GM18517 (cell line): ENCODE measurements at regions not wholly inside any gene's neighbourhood (a gene's known extent, or its start where the extent isn't known, plus 50 kb on each side); places are given as distances from the start of the nearest gene placed in this dataset.
"Not testable (repeated sequence)": the region's sequence is repeated elsewhere in the genome, so short reads cannot be mapped to it uniquely, and the experiment has no call there.

Experiments
- ATAC-seq: cut with Tn5 transposase; IDR thresholded peaks from one replicate; pipeline ENCODE4 v1.9.1; 2021; ENCODE audit warnings: mild to moderate bottlenecking, moderate library complexity; ENCODE audit not compliant: unreplicated experiment

DNA sequence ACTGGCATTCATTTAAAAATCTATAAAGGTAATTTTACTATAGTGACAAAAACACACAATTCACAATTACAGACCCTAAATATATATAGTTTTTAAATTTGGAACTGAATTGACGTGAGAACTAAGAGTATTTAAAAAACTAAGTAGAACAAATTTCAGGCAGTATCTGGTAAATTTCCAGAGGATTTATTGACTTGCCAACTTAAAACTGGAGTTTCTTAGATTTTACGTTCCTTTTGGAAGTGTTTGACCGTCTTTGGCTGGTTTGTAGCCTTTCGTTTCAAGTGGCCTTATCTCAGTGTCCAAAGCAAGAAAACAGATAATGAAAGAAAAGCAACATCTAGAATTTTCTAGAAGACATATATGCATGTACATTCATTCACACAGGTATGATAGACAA lies 234.4 kb upstream of the VLDLR start:
- no peak for ATAC-seq

GRCh38 chr9:2389404-2389803 lies 232.2 kb upstream of the VLDLR start:
- no peak for ATAC-seq

GRCh38 chr9:2390028-2390427 lies 231.6 kb upstream of the VLDLR start:
- no peak for ATAC-seq

DNA sequence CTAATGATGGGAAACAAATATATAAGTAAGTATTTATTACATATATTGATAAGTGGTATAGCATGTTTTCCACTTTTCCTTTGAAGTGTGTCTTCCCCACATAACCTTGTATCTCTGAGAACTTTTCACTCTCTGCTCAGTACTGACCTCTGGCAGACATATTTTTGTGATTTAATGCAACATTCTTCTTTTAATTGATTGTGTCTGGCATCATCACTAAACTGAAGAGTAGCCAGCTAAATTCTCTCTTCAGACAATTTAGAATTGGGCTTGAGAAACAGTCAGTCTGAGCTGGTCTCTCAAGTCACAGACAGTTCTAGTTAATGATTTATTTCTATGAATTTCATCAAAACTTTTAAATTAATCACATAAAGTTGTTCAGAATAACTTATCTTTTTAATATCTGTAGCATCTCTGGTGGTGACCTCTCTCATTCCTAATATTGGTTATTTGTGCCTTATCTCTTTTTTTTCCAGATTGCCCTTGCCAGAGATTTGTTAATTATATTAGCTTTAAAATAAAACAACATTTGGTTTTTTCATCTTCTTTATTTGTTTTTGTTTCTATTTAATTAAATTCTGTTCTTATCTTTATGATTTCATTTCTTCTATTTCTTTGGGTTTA lies 230.0 kb upstream of the VLDLR start:
- ATAC-seq, result not testable (repeated sequence)

GRCh38 chr9:2394087-2394741 lies 227.4 kb upstream of the VLDLR start:
- ATAC-seq, result not testable (repeated sequence)

DNA sequence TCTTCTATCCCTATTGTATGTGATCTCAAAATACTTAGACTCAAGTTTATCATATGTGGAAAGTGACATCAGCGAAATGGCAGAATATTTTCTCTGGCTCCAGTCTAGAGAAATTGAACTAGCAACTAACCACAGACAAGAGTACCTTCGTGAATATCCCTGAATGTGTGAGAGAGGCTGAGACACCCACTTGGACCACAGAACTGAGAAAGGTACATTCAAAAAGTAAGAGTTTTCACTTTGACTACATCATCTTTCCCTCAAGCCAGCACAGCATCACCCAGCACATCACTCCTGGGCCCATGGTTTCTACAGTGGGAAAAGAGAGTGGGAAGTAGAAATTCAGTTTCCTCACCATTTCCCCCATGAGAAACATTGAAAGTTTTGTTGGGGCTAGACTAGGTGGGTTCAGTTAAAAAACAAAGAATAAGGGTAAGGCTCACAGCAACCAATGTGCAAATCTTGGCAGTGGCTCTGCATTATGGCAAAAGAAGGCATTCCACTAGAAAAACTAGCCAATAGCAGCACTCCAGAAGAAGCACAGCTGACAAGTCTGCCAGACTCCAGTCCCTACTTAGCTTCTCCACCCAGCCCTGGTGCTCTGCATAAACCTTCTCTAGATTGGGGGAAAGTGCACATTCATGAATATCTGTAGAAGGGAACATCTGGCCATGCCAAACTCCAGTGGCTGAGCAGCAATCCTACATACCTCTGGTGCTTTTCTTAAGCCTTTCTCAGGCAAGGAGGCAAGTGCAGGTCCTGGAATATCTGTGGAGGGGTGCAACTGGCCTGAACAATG lies 225.6 kb upstream of the VLDLR start:
- no peak for ATAC-seq

DNA sequence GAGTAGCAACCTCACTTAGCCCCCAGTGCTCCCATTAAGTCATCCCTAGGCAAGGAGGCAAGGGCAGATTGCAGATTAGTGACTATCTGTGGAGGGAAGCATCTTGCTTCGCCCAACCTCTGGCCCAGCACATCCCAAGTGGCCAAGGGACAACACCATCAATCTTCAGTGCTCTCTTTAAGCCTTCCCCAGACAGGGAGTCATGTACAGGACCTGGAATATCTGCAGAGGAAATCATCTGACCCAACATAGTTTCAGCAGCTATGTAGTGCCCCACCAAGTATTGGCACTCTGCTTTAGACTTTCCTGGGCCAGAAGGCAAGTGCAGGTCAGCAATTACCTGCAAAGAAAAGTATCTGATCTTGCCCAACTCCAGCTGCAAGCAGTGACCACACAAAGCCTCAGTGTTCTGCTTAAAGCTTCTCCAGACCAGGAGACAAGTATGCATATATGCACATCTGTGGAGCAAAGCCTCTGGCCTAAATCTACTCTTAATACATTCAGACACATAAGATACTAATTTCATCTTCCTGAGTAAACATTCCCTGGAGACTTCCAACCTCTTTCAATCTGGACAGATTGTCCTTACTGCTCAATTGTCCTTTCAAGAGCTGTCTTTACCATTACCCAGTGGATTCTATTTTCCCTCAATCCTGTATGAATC lies 224.8 kb upstream of the VLDLR start:
- no peak for ATAC-seq

- not testable (repeated sequence) for ATAC-seq
Measured at GRCh38 chr9:2397875-2398274, 223.7 kb upstream of the VLDLR start.

GRCh38 chr9:2401746-2402145 lies 219.8 kb upstream of the VLDLR start:
- ATAC-seq, result not testable (repeated sequence)

DNA sequence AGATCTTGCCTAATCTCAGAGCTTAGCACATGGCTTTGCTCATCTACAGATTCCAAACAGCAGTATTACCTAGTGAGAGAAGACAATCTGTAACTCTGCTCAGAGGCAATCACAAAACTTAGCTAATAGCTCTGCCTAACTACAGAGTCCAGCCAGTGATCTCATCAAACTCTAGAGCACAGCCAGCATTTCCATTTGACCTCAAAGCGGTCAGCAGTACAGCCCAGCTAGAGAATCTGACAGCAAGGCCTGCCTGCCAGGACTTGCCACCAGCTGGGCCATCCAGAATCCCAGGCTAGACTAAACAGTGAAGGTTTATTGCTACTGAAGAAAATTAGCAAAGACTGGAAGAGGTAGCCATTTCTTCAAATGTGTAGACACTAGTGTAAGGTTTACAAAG lies 217.9 kb upstream of the VLDLR start:
- ATAC-seq, result no peak

GRCh38 chr9:2406252-2406651 lies 215.3 kb upstream of the VLDLR start:
- no peak for ATAC-seq

DNA sequence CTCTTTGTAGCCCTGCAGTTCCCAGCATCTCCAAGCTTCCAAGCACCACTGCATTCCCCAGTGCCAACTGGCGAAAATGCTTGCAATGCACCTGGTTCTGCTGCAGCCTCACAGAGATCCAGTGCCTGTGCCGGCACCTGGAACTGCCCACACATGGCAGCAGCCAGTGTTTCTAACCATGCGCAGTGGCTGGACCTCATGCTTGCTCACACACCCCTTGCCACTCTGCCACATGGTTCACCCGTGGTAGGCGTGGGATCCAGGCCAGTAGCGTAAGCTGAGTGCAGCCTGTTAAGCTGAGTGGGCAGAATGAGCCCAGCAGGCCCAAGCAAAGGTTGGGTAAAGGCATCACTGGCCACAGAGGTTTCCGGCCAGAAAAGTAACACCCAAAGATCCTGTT lies 214.1 kb upstream of the VLDLR start:
- ATAC-seq, result no peak

DNA sequence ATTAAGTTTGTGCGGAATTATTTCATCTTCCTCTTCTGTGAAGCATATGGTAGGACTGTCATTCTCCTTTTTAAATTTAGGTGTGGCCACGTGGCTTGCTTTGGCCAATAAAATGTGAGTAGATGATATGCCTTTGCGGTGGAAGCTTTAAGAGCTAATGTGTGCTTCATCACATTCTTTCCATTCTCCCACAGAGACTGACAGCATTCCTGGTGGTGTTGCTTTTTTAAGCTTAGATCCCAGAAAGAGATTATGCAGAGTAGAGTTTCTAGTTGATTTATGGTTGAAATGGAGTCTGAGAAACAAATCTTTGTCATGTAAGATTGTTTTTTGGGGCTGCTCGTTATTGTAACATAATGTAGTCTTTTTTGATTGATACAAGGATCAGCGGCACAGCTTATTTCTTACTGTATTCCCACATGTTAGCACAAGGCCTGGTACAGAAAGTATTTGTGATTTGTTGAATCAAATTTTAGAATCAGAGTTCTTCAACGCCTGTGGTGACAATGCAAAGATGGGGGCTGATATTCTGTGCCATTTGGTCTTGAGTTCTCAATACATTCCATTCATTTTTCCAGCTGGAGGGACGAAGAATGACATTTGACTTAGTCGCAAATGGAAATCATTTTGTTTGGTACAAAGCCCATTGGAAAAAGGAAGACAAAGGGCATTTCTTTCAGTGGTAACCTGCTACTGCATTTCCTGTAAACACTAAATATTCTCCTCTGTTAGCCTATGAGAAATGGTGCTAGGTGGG lies 209.9 kb upstream of the VLDLR start:
- ATAC-seq, result no peak

GRCh38 chr9:2413160-2413805 lies 208.3 kb upstream of the VLDLR start:
- no peak for ATAC-seq

GRCh38 chr9:2414465-2414864 lies 207.1 kb upstream of the VLDLR start:
- no peak for ATAC-seq

- ATAC-seq, result no peak
Measured at GRCh38 chr9:2415326-2415725, 206.3 kb upstream of the VLDLR start.

GRCh38 chr9:2417730-2418129 lies 203.9 kb upstream of the VLDLR start:
- no peak for ATAC-seq

- no peak for ATAC-seq
Measured at GRCh38 chr9:2418619-2419018, 203.0 kb upstream of the VLDLR start.

DNA sequence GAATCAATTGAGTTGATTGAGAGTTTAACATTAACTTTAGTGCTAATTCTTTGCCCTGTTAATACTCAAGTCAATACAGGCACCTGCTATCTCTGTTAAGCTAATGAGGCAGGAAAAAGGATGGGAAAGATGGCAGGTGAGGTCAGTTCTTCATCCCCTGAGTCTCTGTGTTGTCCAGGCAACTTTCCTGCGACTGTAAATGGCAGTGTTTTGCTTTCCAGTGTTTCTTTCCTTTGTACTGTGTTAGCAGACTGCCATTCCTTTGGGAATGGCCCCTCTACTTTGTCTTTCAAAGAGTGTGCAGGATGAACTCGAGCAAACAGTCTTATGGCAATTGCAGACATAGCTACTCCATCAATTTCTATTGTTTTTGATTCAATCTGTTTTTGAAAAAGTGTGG lies 202.2 kb upstream of the VLDLR start:
- no peak for ATAC-seq

DNA sequence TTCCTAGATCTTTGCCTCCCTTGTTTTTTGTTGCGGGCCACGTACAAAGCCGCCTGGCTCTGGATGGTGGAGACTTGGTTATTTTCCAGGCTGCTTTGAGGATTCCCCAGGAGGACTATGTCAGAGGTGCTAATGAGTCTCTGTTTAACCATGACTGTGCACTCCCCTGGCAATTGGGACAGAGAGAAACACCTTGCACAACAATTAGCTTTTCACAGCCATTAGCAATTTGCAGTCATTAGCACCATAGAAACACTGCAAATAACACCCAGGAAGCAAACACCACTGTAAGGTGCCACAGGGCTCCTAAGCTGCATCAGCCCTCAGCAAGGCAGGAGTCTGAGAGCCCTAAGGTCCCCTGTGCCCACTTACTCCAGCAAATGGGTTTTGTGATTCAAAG lies 201.0 kb upstream of the VLDLR start:
- no peak for ATAC-seq
